ENCODE measurements at regions not wholly inside any gene's neighbourhood (a gene's known extent, or its start where the extent isn't known, plus 50 kb on each side); places are given as distances from the start of the nearest gene placed in this dataset.

GRCh38 chr9:89655990-89656657 lies 51.3 kb downstream of the GADD45G start:
- WGBS, 2 donors, result 59 to 73% methylated on average over 18 of the region's 18 CpGs

GRCh38 chr9:89657295-89657694 lies 52.5 kb downstream of the GADD45G start:
- no peak overlapping the region for H3K9ac ChIP-seq (ENCODE audit: insufficient read depth in 1 of 2, low read length in 2 of 2)
- no peak overlapping the region for H3K27ac ChIP-seq (ENCODE audit: low read depth in 1 of 2, low read length in 1 of 2)
- H3K9me3 ChIP-seq (ENCODE audit: control insufficient read depth in 4 of 4, insufficient read depth in 3 of 4, low read length in 3 of 4), result no peaks in the 10 kb centered on the region
- DNase-seq (peak in 1 of 3 donors; percentile 10), ATAC-seq (ENCODE audit: insufficient read depth, low FRiP score) (no peak)
- H3K4me3 ChIP-seq, result no peak overlapping the region
- WGBS, 2 donors, result 91 to 94% methylated on average over 5 of the region's 5 CpGs
- TF ChIP-seq CTCF (IDR thresholded peaks at IDR 0.05; ENCODE audit: control extremely low read depth, extremely low read depth), result no peak
- H3K36me3 ChIP-seq (ENCODE audit: control insufficient read depth in 4 of 4, insufficient read depth in 4 of 4, low read length in 4 of 4), result no peaks in the 10 kb centered on the region
- H3K4me1 ChIP-seq (ENCODE audit: control insufficient read depth in 5 of 5, insufficient read depth in 5 of 5, low read length in 5 of 5), result peaks cover 0 to 35% (median 20%) of the 10 kb centered on the region in 5 donors
- H3K27me3 ChIP-seq (ENCODE audit: control insufficient read depth in 3 of 3, insufficient read depth in 3 of 3, low read length in 2 of 3), result no peaks in the 10 kb centered on the region

More at GRCh38 chr9:89655990-89656657, 51.3 kb downstream of the GADD45G start:
- no peaks in the 10 kb centered on the region for H3K27me3 ChIP-seq (ENCODE audit: control insufficient read depth in 3 of 3, insufficient read depth in 3 of 3, low read length in 2 of 3)
- H3K27ac ChIP-seq (ENCODE audit: low read depth in 1 of 2, low read length in 1 of 2), result no peak overlapping the region
- H3K9me3 ChIP-seq (ENCODE audit: control insufficient read depth in 4 of 4, insufficient read depth in 3 of 4, low read length in 3 of 4), result no peaks in the 10 kb centered on the region
- DNase-seq, result peak in 2 of 3 donors; percentile 24 to 51
- no peak overlapping the region for H3K4me3 ChIP-seq
- peaks cover 0 to 28% (median 13%) of the 10 kb centered on the region in 5 donors for H3K4me1 ChIP-seq (ENCODE audit: control insufficient read depth in 5 of 5, insufficient read depth in 5 of 5, low read length in 5 of 5)
- no peak for ATAC-seq (ENCODE audit: insufficient read depth, low FRiP score)
- no peak for TF ChIP-seq CTCF (IDR thresholded peaks at IDR 0.05; ENCODE audit: control extremely low read depth, extremely low read depth)
- no peaks in the 10 kb centered on the region for H3K36me3 ChIP-seq (ENCODE audit: control insufficient read depth in 4 of 4, insufficient read depth in 4 of 4, low read length in 4 of 4)
- H3K9ac ChIP-seq (ENCODE audit: insufficient read depth in 1 of 2, low read length in 2 of 2), result no peak overlapping the region

GRCh38 chr9:89657765-89658164 lies 53.0 kb downstream of the GADD45G start:
- H3K27me3 ChIP-seq (ENCODE audit: control insufficient read depth in 3 of 3, insufficient read depth in 3 of 3, low read length in 2 of 3), result no peaks in the 10 kb centered on the region
- no peak overlapping the region for H3K27ac ChIP-seq (ENCODE audit: low read depth in 1 of 2, low read length in 1 of 2)
- H3K36me3 ChIP-seq (ENCODE audit: control insufficient read depth in 4 of 4, insufficient read depth in 4 of 4, low read length in 4 of 4), result no peaks in the 10 kb centered on the region
- no peak overlapping the region for H3K4me3 ChIP-seq
- no peak for TF ChIP-seq CTCF (IDR thresholded peaks at IDR 0.05; ENCODE audit: control extremely low read depth, extremely low read depth)
- H3K4me1 ChIP-seq (ENCODE audit: control insufficient read depth in 5 of 5, insufficient read depth in 5 of 5, low read length in 5 of 5), result peaks cover 0 to 39% (median 20%) of the 10 kb centered on the region in 5 donors
- no peak for ATAC-seq (ENCODE audit: insufficient read depth, low FRiP score)
- DNase-seq, result peak in 1 of 3 donors; percentile 6
- H3K9me3 ChIP-seq (ENCODE audit: control insufficient read depth in 4 of 4, insufficient read depth in 3 of 4, low read length in 3 of 4), result no peaks in the 10 kb centered on the region
- WGBS, 2 donors, result 81 to 88% methylated on average over 4 of the region's 4 CpGs
- H3K9ac ChIP-seq (ENCODE audit: insufficient read depth in 1 of 2, low read length in 2 of 2), result no peak overlapping the region
